GM21737 (cell line): ENCODE measurements at regions not wholly inside any gene's neighbourhood (a gene's known extent, or its start where the extent isn't known, plus 50 kb on each side); places are given as distances from the start of the nearest gene placed in this dataset.

ENCODE experiments used
- ATAC-seq: cut with Tn5 transposase; IDR thresholded peaks from one replicate; pipeline ENCODE4 v1.9.1; 2021; ENCODE audit warnings: mild to moderate bottlenecking, moderate library complexity; ENCODE audit not compliant: unreplicated experiment

- ATAC-seq, result no peak
These were observed 58.3 kb upstream of the CFAP20DC start for GRCh38 chr3:59107856-59108815.

- no peak for ATAC-seq
These were observed 56.3 kb upstream of the CFAP20DC start for GRCh38 chr3:59106085-59106648.

- ATAC-seq, result no peak
These were observed 53.7 kb upstream of the CFAP20DC start for GRCh38 chr3:59103552-59103951.

GRCh38 chr3:59101231-59101736 lies 51.5 kb upstream of the CFAP20DC start:
- ATAC-seq, result no peak
